AG04449 (cell line): ENCODE measurements at regions not wholly inside any gene's neighbourhood (a gene's known extent, or its start where the extent isn't known, plus 50 kb on each side); places are given as distances from the start of the nearest gene placed in this dataset.

Experiments used
- CTCF ChIA-PET: fragments of 350-600 bp; formaldehyde crosslinking; extraction: SDS; loops from one replicate; lab custom pipeline; 2021; ENCODE audit warnings: antibody characterized with exemption; lab: Yijun Ruan, JAX
- POLR2A ChIA-PET: fragments of 400-600, 350-600 bp; formaldehyde crosslinking; extraction: SDS; loops from one replicate; lab custom pipeline; 2020; ENCODE audit warnings: antibody characterized with exemption, inconsistent platforms; lab: Yijun Ruan, JAX
- DNase-seq: peaks from one replicate; pipeline ENCODE4 v3.0.0-alpha.2; 2010; ENCODE audit warnings: low read depth, low spot score
- H3K4me3 ChIP-seq: 2 replicates; pipeline ENCODE4 v1.5.1; 2011; ENCODE audit warnings: low read depth, mild to moderate bottlenecking, control low read depth, low read length
- CTCF ChIP-seq: IDR thresholded peaks from one replicate; pipeline ENCODE4 v1.5.1; 2011; ENCODE audit warnings: mild to moderate bottlenecking, moderate library complexity, low read length, control low read depth, inconsistent platforms; ENCODE audit not compliant: insufficient read depth; ENCODE audit errors: missing control alignments

GRCh38 chr18:2407961-2408360 lies 163.3 kb downstream of the METTL4 start:
- no peak for DNase-seq
- TF ChIP-seq CTCF: no peak
- ChIA-PET CTCF (no interaction called here), POLR2A (no interaction called here)
- H3K4me3 ChIP-seq: no peak overlapping the region

- ChIA-PET POLR2A (no interaction called here), CTCF (no interaction called here)
- TF ChIP-seq CTCF: no peak
- DNase-seq: no peak
- H3K4me3 ChIP-seq: no peak overlapping the region
These were observed 161.4 kb downstream of the METTL4 start for GRCh38 chr18:2409906-2410305.

DNA sequence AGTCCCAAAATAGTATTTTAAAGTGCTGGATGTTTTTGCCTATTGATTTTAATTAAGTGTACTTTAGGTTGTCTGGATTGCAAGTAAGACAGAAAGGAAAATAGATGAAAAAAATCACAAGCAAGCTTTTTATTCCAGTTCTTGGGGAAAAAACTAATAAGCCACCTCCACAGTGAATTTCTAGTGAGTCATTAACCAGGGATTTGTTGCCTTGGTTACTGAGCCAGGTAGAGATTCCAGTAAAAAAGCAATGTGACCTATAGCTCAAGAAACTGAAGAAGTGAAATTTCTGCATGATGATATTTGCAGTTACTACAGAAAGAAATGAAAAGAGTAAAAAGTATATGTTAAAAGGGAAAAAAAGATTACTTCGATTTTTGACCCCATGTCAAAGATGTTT lies 160.6 kb downstream of the METTL4 start:
- no peak for TF ChIP-seq CTCF
- no peak for DNase-seq
- no peak overlapping the region for H3K4me3 ChIP-seq
- ChIA-PET POLR2A (no interaction called here), CTCF (interaction anchor here (0.6 kb wide), 1 partner anchor 186 kb away, joined by 3 read pairs; no protein-coding TSS in a partner anchor)

GRCh38 chr18:2411381-2411960 lies 159.8 kb downstream of the METTL4 start:
- CTCF ChIA-PET: no interaction called here
- no peak overlapping the region for H3K4me3 ChIP-seq
- DNase-seq: no peak
- TF ChIP-seq CTCF: no peak
- POLR2A ChIA-PET: no interaction called here

DNA sequence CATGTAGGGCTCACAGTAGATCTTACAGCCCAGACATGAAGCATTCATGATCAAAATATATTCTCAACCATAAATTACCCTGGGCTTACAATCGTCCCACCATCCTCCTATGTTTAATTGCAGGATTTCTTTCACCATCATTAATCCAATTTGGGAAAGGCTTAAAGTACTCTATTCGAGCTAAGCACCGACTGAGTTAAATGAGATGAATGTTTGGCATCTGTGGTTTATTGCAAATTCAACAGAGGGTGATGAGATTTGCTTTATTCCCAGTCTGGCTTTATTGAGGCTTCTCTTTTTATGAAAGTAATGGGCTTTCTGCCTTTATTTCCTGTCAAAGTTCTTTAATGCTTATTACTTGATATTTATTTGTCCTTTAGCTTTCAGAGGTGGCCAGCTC lies 159.0 kb downstream of the METTL4 start:
- DNase-seq: no peak
- POLR2A ChIA-PET: no interaction called here
- CTCF ChIA-PET: interaction anchor here (1.4 kb wide), 1 partner anchor 14 kb away, joined by 3 read pairs; no protein-coding TSS in a partner anchor
- no peak overlapping the region for H3K4me3 ChIP-seq
- no peak for TF ChIP-seq CTCF

DNA sequence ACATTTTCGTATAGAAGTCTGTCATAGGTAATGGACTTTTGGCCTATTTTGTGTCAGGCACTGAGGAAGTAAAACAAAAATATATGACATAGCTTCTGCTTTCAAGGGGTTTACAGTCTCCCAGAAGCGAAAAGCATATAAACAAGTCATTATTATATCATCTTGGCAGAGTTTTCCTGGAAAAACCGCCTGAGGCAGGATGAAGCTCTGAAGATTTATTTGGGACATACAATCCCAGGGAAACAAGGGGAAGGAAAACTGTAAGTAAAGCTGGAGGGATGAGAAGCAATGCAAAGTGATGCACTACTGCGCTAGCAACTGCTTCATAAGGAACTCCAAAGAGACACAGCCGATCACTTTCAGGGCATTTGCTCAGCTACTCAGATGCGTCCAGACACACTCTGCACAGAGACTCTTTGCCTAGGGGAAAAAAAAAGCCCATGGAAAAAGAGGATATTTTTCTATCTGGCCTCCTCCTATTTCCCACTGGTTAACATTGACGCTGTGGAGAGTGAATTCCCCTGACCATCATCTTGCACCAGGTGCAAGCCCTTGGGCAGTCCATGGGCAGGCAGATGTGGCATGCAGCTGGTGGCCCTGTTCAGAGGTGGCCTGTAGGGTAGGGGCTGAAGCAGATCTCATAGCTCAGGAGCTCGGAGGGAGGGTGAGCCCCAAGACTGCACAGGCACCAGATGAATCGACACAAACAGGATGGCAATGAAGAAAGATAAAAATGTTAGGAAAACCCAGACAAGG lies 158.1 kb downstream of the METTL4 start:
- H3K4me3 ChIP-seq: no peak overlapping the region
- DNase-seq: no peak
- no peak for TF ChIP-seq CTCF
- ChIA-PET POLR2A (no interaction called here), CTCF (interaction anchor here (1.4 kb wide), 2 partner anchors 13 to 20 kb away, joined by 3 to 4 read pairs; no protein-coding TSS in a partner anchor)
